ENCODE measurements at regions not wholly inside any gene's neighbourhood (a gene's known extent, or its start where the extent isn't known, plus 50 kb on each side); places are given as distances from the start of the nearest gene placed in this dataset.

DNA sequence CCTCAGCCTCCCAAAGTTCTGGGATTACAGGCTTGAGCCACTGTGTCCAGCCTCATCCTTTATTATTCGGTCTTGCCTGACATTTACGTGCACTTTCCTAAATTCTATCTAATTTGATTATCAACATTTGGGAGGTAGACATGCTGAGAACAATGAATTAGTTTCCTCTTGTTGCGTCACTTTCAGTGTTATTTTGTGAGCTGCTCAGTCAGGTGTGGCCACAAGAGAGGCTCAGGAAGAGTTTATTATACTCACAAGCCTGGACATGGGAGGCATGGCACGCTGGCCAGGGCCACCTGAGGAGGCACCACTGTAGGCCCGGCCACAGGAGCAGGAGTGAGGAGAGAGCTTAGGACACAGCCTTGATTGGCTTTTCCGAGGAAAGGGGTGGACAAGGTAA is 59.7 kb upstream of the RBFOX2 start:
- H3K4me3 ChIP-seq (ENCODE audit: control insufficient read depth, low read depth, low read length), result no peak overlapping the region
- no peak for TF ChIP-seq CTCF (IDR thresholded peaks at IDR 0.05; ENCODE audit: control insufficient read depth, insufficient read depth, low read depth, low read length, missing control alignments)
- DNase-seq (ENCODE audit: low read depth), result no peak

DNA sequence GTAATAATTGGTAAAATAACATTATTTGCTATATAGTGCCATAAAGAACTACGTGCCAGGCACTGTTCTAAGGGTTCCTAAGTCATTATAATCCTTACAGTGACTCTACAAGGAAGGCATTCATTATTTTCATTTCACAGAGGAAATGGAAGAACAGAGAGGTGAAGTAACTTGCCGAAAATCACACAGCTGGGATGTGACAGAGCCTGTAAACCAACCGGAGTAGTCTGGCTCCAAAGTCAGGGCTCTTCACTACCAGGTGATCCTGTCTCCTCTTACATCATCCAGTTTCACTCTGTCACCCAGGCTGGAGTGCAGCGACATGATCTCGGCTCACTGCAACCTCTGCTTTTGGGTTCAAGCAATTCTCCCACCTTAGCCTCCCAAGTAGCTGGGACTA is 59.2 kb upstream of the RBFOX2 start:
- H3K4me3 ChIP-seq (ENCODE audit: control insufficient read depth, low read depth, low read length), result no peak overlapping the region
- DNase-seq (ENCODE audit: low read depth), result no peak
- no peak for TF ChIP-seq CTCF (IDR thresholded peaks at IDR 0.05; ENCODE audit: control insufficient read depth, insufficient read depth, low read depth, low read length, missing control alignments)

GRCh38 chr22:36086629-36087254 is 58.1 kb upstream of the RBFOX2 start:
- DNase-seq (ENCODE audit: low read depth), result no peak
- H3K4me3 ChIP-seq (ENCODE audit: control insufficient read depth, low read depth, low read length), result no peak overlapping the region
- TF ChIP-seq CTCF (IDR thresholded peaks at IDR 0.05; ENCODE audit: control insufficient read depth, insufficient read depth, low read depth, low read length, missing control alignments), result no peak

DNA sequence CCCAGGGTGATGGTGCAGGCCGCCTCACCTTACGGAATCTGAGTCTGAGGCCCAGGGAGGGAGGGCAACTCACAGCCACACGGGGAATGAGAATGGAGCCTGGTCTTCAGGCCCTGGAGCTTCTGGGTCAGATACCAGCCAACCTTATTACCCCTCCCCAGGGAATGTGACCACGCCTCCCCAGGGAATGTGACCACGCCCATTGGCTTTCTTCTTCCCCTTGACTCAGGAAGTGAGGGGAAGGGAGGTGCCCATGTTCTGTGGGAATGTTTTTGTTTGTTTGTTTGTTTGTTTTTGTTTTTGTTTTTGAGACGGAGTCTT is 57.5 kb upstream of the RBFOX2 start:
- no peak overlapping the region for H3K4me3 ChIP-seq (ENCODE audit: control insufficient read depth, low read depth, low read length)
- no peak for TF ChIP-seq CTCF (IDR thresholded peaks at IDR 0.05; ENCODE audit: control insufficient read depth, insufficient read depth, low read depth, low read length, missing control alignments)
- DNase-seq (ENCODE audit: low read depth), result no peak

- TF ChIP-seq CTCF (IDR thresholded peaks at IDR 0.05; ENCODE audit: control insufficient read depth, insufficient read depth, low read depth, low read length, missing control alignments), result no peak
Observed at GRCh38 chr22:36085476-36086169, 57.0 kb upstream of the RBFOX2 start.

GRCh38 chr22:36084717-36085116 is 56.1 kb upstream of the RBFOX2 start:
- no peak for DNase-seq (ENCODE audit: low read depth)
- no peak for TF ChIP-seq CTCF (IDR thresholded peaks at IDR 0.05; ENCODE audit: control insufficient read depth, insufficient read depth, low read depth, low read length, missing control alignments)
- no peak overlapping the region for H3K4me3 ChIP-seq (ENCODE audit: control insufficient read depth, low read depth, low read length)

More at GRCh38 chr22:36085476-36086169, 57.0 kb upstream of the RBFOX2 start:
- no peak overlapping the region for H3K4me3 ChIP-seq (ENCODE audit: control insufficient read depth, low read depth, low read length)
- DNase-seq (ENCODE audit: low read depth), result no peak
